ENCODE measurements at regions not wholly inside any gene's neighbourhood (a gene's known extent, or its start where the extent isn't known, plus 50 kb on each side); places are given as distances from the start of the nearest gene placed in this dataset.

DNA sequence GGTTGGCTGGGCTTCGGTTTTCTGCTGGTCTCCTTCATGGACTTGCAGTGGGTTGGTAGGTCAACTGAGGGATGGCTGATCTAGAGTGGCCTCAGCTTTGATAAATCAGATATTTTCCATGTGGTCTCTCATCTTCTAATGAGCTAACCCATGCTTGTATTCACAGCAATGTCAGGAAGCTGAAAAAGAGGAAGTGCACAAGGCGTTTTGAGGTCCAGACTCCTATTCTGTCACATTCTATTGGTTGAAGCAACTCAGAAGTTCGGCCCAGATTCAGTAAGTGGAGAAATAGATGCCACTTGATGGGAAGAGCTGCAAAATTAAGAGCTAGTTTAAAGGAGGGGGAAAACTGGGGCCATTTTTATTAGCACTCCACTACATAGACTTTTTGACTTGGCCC is 361.2 kb downstream of the DIPK2A start:
- no peak overlapping the region for H2AFZ ChIP-seq (ENCODE audit: control insufficient read depth, low read length)
- no peaks in the 10 kb centered on the region for H3K4me1 ChIP-seq (ENCODE audit: control insufficient read depth, extremely low read depth, insufficient read depth, low read length)

GRCh38 chr3:144341471-144341870 is 369.8 kb downstream of the DIPK2A start:
- Histone ChIP-seq H3K79me2 (ENCODE audit: control insufficient read depth, insufficient read depth, low read length) (no peaks in the 10 kb centered on the region), H3K4me2 (ENCODE audit: control insufficient read depth, extremely low read depth, insufficient read depth, low read depth, low read length) (no peak overlapping the region), H3K9me3 (ENCODE audit: control insufficient read depth, low read depth, low read length) (no peaks in the 10 kb centered on the region), H3K4me1 (ENCODE audit: control insufficient read depth, extremely low read depth, insufficient read depth, low read length) (no peaks in the 10 kb centered on the region), H3K9me1 (ENCODE audit: control insufficient read depth, extremely low read depth, insufficient read depth, low read length) (no peaks in the 10 kb centered on the region), H2AFZ (ENCODE audit: control insufficient read depth, low read length) (no peak overlapping the region), H3K27ac (ENCODE audit: control insufficient read depth, insufficient read depth, low read length) (no peak overlapping the region), H4K20me1 (ENCODE audit: control insufficient read depth, extremely low read depth, insufficient read depth, low read length) (no peaks in the 10 kb centered on the region), H3K4me3 (ENCODE audit: control insufficient read depth in 2 of 3, extremely low read depth in 1 of 3, insufficient read depth in 2 of 3, low read depth in 1 of 3, low read length in 3 of 3) (no peak overlapping the region), H3K36me3 (ENCODE audit: control insufficient read depth in 2 of 2, extremely low read depth in 1 of 2, insufficient read depth in 2 of 2, low read length in 2 of 2) (no peaks in the 10 kb centered on the region), H3K27me3 (ENCODE audit: control insufficient read depth, extremely low read depth, insufficient read depth, low read length) (no peaks in the 10 kb centered on the region), H3K9ac (ENCODE audit: control insufficient read depth, extremely low read depth, insufficient read depth, low read length) (no peak overlapping the region)
- FAIRE-seq = no peak
- DNase-seq (ENCODE audit: low read depth, low spot score) = no peak
- dilution Hi-C loops (cut with MboI; ENCODE audit: extremely low pct_ligation_motif_present, low sequenced_read_pairs) = no loop called here
- TF ChIP-seq CTCF (optimal IDR thresholded peaks at IDR 0.05 in 1 of 3, IDR thresholded peaks at IDR 0.05 in 1 of 3, conservative IDR thresholded peaks at IDR 0.05 in 1 of 3; ENCODE audit: extremely low read depth in 1 of 3, insufficient read depth in 2 of 3, low read length in 3 of 3) = no peak
- no peak for TF ChIP-seq EZH2 (IDR thresholded peaks at IDR 0.05; ENCODE audit: low read length)

More for the DNA sequence above, 361.2 kb downstream of the DIPK2A start:
- Histone ChIP-seq H3K27ac (ENCODE audit: control insufficient read depth, insufficient read depth, low read length) (no peak overlapping the region), H4K20me1 (ENCODE audit: control insufficient read depth, extremely low read depth, insufficient read depth, low read length) (no peaks in the 10 kb centered on the region), H3K4me2 (ENCODE audit: control insufficient read depth, extremely low read depth, insufficient read depth, low read depth, low read length) (no peak overlapping the region), H3K79me2 (ENCODE audit: control insufficient read depth, insufficient read depth, low read length) (no peaks in the 10 kb centered on the region), H3K36me3 (ENCODE audit: control insufficient read depth in 2 of 2, extremely low read depth in 1 of 2, insufficient read depth in 2 of 2, low read length in 2 of 2) (no peaks in the 10 kb centered on the region), H3K4me3 (ENCODE audit: control insufficient read depth in 2 of 3, extremely low read depth in 1 of 3, insufficient read depth in 2 of 3, low read depth in 1 of 3, low read length in 3 of 3) (no peak overlapping the region), H3K9ac (ENCODE audit: control insufficient read depth, extremely low read depth, insufficient read depth, low read length) (no peak overlapping the region), H3K9me1 (ENCODE audit: control insufficient read depth, extremely low read depth, insufficient read depth, low read length) (no peaks in the 10 kb centered on the region), H3K9me3 (ENCODE audit: control insufficient read depth, low read depth, low read length) (no peaks in the 10 kb centered on the region), H3K27me3 (ENCODE audit: control insufficient read depth, extremely low read depth, insufficient read depth, low read length) (no peaks in the 10 kb centered on the region)
- FAIRE-seq = no peak
- no peak for TF ChIP-seq CTCF (optimal IDR thresholded peaks at IDR 0.05 in 1 of 3, IDR thresholded peaks at IDR 0.05 in 1 of 3, conservative IDR thresholded peaks at IDR 0.05 in 1 of 3; ENCODE audit: extremely low read depth in 1 of 3, insufficient read depth in 2 of 3, low read length in 3 of 3)
- TF ChIP-seq EZH2 (IDR thresholded peaks at IDR 0.05; ENCODE audit: low read length) = no peak
- DNase-seq (ENCODE audit: low read depth, low spot score) = no peak
- dilution Hi-C loops (cut with MboI; ENCODE audit: extremely low pct_ligation_motif_present, low sequenced_read_pairs) = no loop called here
